ENCODE measurements at regions not wholly inside any gene's neighbourhood (a gene's known extent, or its start where the extent isn't known, plus 50 kb on each side); places are given as distances from the start of the nearest gene placed in this dataset.
"Not testable (repeated sequence)": the region's sequence is repeated elsewhere in the genome, so short reads cannot be mapped to it uniquely, and the experiment has no call there.

DNA sequence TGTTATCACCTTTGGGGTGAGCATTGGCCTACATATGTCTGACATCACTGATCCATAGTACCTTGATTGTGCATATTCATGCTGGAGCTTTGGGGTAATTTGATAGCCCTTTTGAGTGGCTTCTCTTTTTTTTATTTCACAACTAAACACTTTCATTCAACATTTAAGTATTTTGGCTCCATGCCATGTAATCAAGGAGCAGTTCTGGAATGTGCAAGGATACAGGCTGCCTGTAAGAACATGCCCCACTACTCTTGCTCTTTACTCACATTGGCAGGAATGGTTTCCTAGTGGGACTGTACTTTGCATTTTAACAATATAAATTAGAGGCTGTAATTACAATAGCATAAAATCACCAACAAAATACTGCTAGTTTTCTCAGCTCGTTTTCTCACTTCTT is 300.7 kb upstream of the SPAG17 start:
- no peak overlapping the region for H3K4me3 ChIP-seq (ENCODE audit: low read depth, low read length)
- no peak for TF ChIP-seq CTCF (IDR thresholded peaks at IDR 0.05; ENCODE audit: low read depth, low read length, missing control alignments)
- no peak for DNase-seq (ENCODE audit: low read depth)

DNA sequence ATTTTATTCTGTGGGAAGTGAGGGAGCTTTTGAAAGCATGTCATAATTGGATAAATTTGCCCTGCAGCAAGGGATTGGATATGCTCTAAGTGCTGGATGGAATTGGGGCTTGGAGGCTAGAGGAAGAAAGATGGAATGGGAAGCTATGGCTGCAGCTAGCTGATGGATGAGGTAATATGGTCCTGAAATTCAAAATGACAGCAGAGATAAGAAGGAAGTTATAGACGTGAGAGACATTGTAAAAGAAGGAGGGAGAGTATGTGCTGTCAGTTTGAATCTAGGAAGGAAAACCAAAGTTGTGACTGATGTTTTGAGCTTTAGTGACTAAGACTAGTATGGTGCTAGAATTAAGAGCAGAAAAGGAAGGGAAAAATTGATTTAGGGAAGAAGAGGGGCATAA is 299.9 kb upstream of the SPAG17 start:
- no peak overlapping the region for H3K4me3 ChIP-seq (ENCODE audit: low read depth, low read length)
- DNase-seq (ENCODE audit: low read depth): no peak
- no peak for TF ChIP-seq CTCF (IDR thresholded peaks at IDR 0.05; ENCODE audit: low read depth, low read length, missing control alignments)

DNA sequence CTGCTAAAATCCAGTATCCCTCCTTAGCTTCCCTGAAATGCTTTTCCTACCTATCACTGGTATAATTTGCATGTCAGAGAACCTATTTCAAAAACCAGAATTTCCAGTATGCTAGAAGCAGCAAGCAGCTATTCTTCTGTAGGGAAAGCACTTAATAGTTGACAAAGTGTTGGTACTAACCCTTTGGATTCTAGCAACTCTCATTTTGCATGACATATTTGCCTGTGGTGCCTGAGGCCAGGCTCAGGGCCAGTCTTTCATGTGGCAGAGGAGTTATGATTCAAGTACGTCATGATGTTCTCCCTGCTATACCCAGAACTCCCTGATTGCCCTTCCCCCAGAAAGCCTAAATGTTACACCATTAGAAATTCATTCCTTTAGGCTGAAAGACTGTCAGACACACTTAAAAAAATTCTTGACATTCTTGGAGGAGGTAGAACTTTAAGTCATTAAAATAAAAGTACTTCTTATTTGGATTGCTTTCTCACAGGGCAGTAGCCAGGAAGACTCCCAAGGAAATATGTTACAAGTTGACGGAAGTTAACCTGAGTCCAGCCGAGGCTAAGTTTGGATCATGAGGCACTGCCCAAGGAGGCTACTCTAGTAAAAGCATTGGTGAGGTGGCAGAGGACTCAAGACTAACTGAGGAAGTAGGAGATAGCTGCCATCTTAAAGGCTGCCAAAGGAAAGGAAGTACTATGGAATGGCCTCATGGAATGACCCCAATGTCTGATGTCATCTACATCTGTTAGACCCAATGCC is 298.4 kb upstream of the SPAG17 start:
- no peak for TF ChIP-seq CTCF (IDR thresholded peaks at IDR 0.05; ENCODE audit: low read depth, low read length, missing control alignments)
- DNase-seq (ENCODE audit: low read depth): no peak
- H3K4me3 ChIP-seq (ENCODE audit: low read depth, low read length): no peak overlapping the region

- no peak for TF ChIP-seq CTCF (IDR thresholded peaks at IDR 0.05; ENCODE audit: low read depth, low read length, missing control alignments)
- H3K4me3 ChIP-seq (ENCODE audit: low read depth, low read length): no peak overlapping the region
- DNase-seq (ENCODE audit: low read depth): no peak
Observed at GRCh38 chr1:118481126-118481525, 296.1 kb upstream of the SPAG17 start.

DNA sequence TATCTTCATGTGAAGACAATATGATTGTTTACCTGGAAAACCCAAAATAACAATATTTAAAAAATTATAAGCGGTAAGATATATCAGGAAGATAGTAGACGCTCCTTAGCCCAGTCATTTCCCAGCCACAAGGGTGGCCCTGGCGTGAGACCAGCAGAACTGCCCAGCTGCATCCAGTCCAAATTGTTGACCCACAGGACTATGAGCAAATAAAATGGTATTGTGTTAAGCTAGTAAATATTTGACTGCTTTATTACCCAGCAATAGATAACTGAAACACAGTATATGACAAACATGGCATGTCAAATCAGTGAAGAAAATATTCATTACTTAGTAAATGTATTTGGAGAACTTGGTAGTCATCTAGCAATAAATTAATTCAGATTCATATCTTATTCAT is 294.3 kb upstream of the SPAG17 start:
- no peak for DNase-seq (ENCODE audit: low read depth)
- TF ChIP-seq CTCF (IDR thresholded peaks at IDR 0.05; ENCODE audit: low read depth, low read length, missing control alignments): no peak
- H3K4me3 ChIP-seq (ENCODE audit: low read depth, low read length): no peak overlapping the region

DNA sequence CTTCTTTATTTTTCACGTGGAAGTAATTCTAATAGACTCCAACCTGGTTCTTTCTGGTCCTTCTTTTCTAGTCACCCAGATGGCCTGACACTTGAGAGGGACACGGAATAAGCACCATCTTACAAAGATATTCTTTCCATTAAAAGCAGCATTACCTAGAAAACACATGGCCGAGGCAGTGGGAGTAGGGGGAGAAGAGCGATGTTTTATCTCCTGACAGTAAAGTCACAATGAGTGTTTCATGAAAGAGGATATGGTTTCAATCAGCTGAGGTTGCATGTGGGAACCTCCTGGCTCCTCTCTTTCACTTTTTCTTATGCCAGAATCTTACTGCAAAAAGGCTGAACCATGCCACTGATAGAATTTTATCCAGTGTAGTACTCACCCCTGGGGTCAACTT is 288.8 kb upstream of the SPAG17 start:
- no peak for DNase-seq (ENCODE audit: low read depth)
- no peak overlapping the region for H3K4me3 ChIP-seq (ENCODE audit: low read depth, low read length)
- no peak for TF ChIP-seq CTCF (IDR thresholded peaks at IDR 0.05; ENCODE audit: low read depth, low read length, missing control alignments)

GRCh38 chr1:118464460-118464859 is 279.4 kb upstream of the SPAG17 start:
- not testable (repeated sequence) for DNase-seq (ENCODE audit: low read depth); H3K4me3 ChIP-seq (ENCODE audit: low read depth, low read length)

Data from GM12864 (cell line).